ENCODE measurements at regions not wholly inside any gene's neighbourhood (a gene's known extent, or its start where the extent isn't known, plus 50 kb on each side); places are given as distances from the start of the nearest gene placed in this dataset.

GRCh38 chr6:7489376-7489775 is 52.1 kb upstream of the DSP start:
- Histone ChIP-seq H3K4me1 (no peaks in the 10 kb centered on the region), H3K27ac (no peak overlapping the region)
- intact Hi-C loops (cut with DNase I), result no loop called here

More at GRCh38 chr6:7489376-7489775, 52.1 kb upstream of the DSP start:
- H3K4me3 ChIP-seq, result no peak overlapping the region
- TF ChIP-seq POLR2AphosphoS5 (IDR thresholded peaks at IDR 0.05; ENCODE audit: insufficient read depth in 1 of 2, low read depth in 1 of 2) (no peak), POLR2A (IDR thresholded peaks at IDR 0.05) (no peak)
- TF ChIP-seq, protein P1, sequence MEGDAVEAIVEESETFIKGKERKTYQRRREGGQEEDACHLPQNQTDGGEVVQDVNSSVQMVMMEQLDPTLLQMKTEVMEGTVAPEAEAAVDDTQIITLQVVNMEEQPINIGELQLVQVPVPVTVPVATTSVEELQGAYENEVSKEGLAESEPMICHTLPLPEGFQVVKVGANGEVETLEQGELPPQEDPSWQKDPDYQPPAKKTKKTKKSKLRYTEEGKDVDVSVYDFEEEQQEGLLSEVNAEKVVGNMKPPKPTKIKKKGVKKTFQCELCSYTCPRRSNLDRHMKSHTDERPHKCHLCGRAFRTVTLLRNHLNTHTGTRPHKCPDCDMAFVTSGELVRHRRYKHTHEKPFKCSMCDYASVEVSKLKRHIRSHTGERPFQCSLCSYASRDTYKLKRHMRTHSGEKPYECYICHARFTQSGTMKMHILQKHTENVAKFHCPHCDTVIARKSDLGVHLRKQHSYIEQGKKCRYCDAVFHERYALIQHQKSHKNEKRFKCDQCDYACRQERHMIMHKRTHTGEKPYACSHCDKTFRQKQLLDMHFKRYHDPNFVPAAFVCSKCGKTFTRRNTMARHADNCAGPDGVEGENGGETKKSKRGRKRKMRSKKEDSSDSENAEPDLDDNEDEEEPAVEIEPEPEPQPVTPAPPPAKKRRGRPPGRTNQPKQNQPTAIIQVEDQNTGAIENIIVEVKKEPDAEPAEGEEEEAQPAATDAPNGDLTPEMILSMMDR (IDR thresholded peaks at IDR 0.05), result no peak
- no peaks in the 10 kb centered on the region for H3K9me3 ChIP-seq
- no peaks in the 10 kb centered on the region for H3K36me3 ChIP-seq
- no peaks in the 10 kb centered on the region for H3K27me3 ChIP-seq
- no peak for DNase-seq (ENCODE audit: extremely low spot score in 2 of 2)

Data from vagina (tissue), 2 donors.